Uterus (tissue), 2 donors: ENCODE measurements at regions not wholly inside any gene's neighbourhood (a gene's known extent, or its start where the extent isn't known, plus 50 kb on each side); places are given as distances from the start of the nearest gene placed in this dataset.

Experiments
- POLR2A ChIP-seq, 2 donors: fragments of 450-650 bp; IDR thresholded peaks; one replicate each; pipeline ENCODE4 v1.6.1; 2016; ENCODE audit warnings: antibody characterized with exemption in 2 of 2, mild to moderate bottlenecking in 1 of 2, moderate library complexity in 1 of 2
- TF ChIP-seq, protein P1 (sequence below), 4 experiments: fragments of 200-600 bp in 2 of 4; fragments of 450-650 bp in 2 of 4; sonication (generic) in 2 of 4; IDR thresholded peaks; one replicate each; pipeline ENCODE4 v1.5.1; 2016 to 2019; ENCODE audit warnings: antibody characterized with exemption in 4 of 4, mild to moderate bottlenecking in 2 of 4, moderate library complexity in 1 of 4

DNA sequence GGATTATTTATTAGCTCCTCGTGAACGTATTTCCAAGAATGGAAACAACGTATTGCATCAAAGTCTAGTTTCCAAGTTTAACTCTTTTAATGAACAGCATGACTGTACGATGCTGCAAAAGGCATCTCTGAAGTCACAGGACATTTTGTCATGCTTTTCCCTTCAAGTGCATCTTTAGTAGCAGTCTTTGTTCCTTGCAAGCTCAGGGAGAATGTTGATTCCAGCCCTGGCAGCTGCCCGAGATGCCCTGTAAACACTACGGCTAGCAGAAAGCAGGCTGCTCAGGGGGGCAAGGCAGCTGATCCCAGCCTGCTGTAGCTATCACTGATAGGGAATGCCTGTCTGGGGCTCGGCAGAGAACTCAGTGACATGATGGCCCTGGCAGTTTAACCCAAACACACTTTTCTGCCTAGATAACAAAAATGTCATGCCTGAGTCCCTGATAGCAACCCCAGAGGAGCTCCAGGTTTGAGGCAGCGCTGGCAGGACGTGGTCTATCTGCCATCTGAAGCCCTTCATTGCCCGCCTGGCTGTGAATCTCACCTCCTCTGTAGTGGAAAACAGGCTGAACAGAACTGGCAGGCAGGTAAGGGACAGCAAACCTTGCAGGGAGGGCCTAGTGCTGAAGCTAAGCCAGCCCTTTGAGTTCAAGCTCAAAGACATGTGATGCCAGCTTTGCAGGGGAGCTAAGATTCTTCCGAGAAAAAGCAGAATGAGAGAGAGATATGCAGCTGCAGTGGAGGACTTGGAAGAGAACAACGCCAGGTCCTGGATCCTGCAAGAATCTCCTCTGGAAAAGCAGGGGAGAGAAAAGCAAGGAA lies 264.6 kb downstream of the SNX10 start:
- TF ChIP-seq, protein P1, sequence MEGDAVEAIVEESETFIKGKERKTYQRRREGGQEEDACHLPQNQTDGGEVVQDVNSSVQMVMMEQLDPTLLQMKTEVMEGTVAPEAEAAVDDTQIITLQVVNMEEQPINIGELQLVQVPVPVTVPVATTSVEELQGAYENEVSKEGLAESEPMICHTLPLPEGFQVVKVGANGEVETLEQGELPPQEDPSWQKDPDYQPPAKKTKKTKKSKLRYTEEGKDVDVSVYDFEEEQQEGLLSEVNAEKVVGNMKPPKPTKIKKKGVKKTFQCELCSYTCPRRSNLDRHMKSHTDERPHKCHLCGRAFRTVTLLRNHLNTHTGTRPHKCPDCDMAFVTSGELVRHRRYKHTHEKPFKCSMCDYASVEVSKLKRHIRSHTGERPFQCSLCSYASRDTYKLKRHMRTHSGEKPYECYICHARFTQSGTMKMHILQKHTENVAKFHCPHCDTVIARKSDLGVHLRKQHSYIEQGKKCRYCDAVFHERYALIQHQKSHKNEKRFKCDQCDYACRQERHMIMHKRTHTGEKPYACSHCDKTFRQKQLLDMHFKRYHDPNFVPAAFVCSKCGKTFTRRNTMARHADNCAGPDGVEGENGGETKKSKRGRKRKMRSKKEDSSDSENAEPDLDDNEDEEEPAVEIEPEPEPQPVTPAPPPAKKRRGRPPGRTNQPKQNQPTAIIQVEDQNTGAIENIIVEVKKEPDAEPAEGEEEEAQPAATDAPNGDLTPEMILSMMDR (IDR thresholded peaks at IDR 0.05) = no peak
- no peak for TF ChIP-seq POLR2A (IDR thresholded peaks at IDR 0.05)
